Body of pancreas (tissue), 4 donors: ENCODE measurements at regions not wholly inside any gene's neighbourhood (a gene's known extent, or its start where the extent isn't known, plus 50 kb on each side); places are given as distances from the start of the nearest gene placed in this dataset.
"Not testable (repeated sequence)": the region's sequence is repeated elsewhere in the genome, so short reads cannot be mapped to it uniquely, and the experiment has no call there.

Experiments used
- ATAC-seq: fragments of 150-250 bp; one replicate; pipeline ENCODE4 v1.9.1; 2016
- DNase-seq, 4 donors: peaks; one replicate each; pipeline ENCODE4 v3.0.0-alpha.2; 2019
- H3K27ac ChIP-seq, 4 donors: fragments of 200-600 bp; sonication (generic); 1 replicate in 3 of 4; 2 replicates in 1 of 4; pipeline versions ENCODE4 v1.5.1 to v1.6.1; 2016 to 2019; ENCODE audit warnings: mild to moderate bottlenecking in 1 of 4, mixed read lengths in 1 of 4, moderate library complexity in 1 of 4
- H3K27me3 ChIP-seq, 2 donors: fragments of 200-600 bp; sonication (generic); one replicate each; pipeline ENCODE4 v1.6.0; 2016; ENCODE audit warnings: mild to moderate bottlenecking in 1 of 2
- H3K36me3 ChIP-seq, 2 donors: fragments of 200-600 bp; sonication (generic); replicated peaks in 1 of 2; 2 replicates each; pipeline ENCODE4 v1.5.1; 2016; ENCODE audit warnings: low read depth in 2 of 2; ENCODE audit not compliant: insufficient read depth in 1 of 2
- H3K4me1 ChIP-seq: fragments of 200-600 bp; sonication (generic); one replicate; pipeline ENCODE4 v1.6.0; 2016
- H3K4me3 ChIP-seq, 2 donors: fragments of 200-600 bp; sonication (generic); 1 replicate in 1 of 2; 2 replicates in 1 of 2; pipeline ENCODE4 v1.5.1; 2016 to 2019
- H3K9me3 ChIP-seq, 3 donors: fragments of 200-600 bp; sonication (generic); 1 replicate in 2 of 3; 2 replicates in 1 of 3; pipeline ENCODE4 v1.5.1; 2016
- CTCF ChIP-seq, 7 experiments: fragments of 450-650 bp in 4 of 7; fragments of 200-600 bp in 3 of 7; sonication (generic) in 3 of 7; IDR thresholded peaks; one replicate each; pipeline ENCODE4 v1.5.1; 2016 to 2019; ENCODE audit warnings: antibody characterized with exemption in 7 of 7
- POLR2A ChIP-seq, 3 donors: fragments of 450-650 bp; IDR thresholded peaks; one replicate each; pipeline ENCODE4 v1.6.1; 2016; ENCODE audit warnings: antibody characterized with exemption in 3 of 3, mild to moderate bottlenecking in 2 of 3
- WGBS, 2 donors: methylation state at CpG; one replicate each; pipeline ENCODE4 v1.1.5; 2017; 5-methylcytosine and 5-hydroxymethylcytosine counted together
- intact Hi-C: fragments of 100-400 bp; cut with DNase I; formaldehyde crosslinking; loops from one replicate; pipeline ENCODE4 v1.15.1; 2023

GRCh38 chr18:39586741-39587140 is 2021.1 kb upstream of the CELF4 start:
- TF ChIP-seq POLR2A (IDR thresholded peaks at IDR 0.05) (no peak), CTCF (IDR thresholded peaks at IDR 0.05) (no peak)
- Histone ChIP-seq H3K27me3 (no peaks in the 10 kb centered on the region), H3K27ac (no peak overlapping the region), H3K4me1 (no peaks in the 10 kb centered on the region), H3K36me3 (no peaks in the 10 kb centered on the region), H3K9me3 (no peaks in the 10 kb centered on the region), H3K4me3 (no peak overlapping the region)
- no peak for DNase-seq
- intact Hi-C loops, result no loop called here
- 55 to 58% methylated on average over 5 of the region's 5 CpGs for WGBS, 2 donors
- ATAC-seq, result no peak

GRCh38 chr18:39574897-39575296 is 2009.3 kb upstream of the CELF4 start:
- Histone ChIP-seq H3K27ac (no peak overlapping the region), H3K36me3 (no peaks in the 10 kb centered on the region), H3K9me3 (no peaks in the 10 kb centered on the region), H3K4me3 (no peak overlapping the region), H3K4me1 (no peaks in the 10 kb centered on the region), H3K27me3 (no peaks in the 10 kb centered on the region)
- WGBS, 2 donors, result 57 to 62% methylated on average over 4 of the region's 4 CpGs
- TF ChIP-seq POLR2A (IDR thresholded peaks at IDR 0.05) (no peak), CTCF (IDR thresholded peaks at IDR 0.05) (no peak)
- intact Hi-C loops, result no loop called here
- DNase-seq, result no peak
- ATAC-seq, result no peak

GRCh38 chr18:39571511-39571910 is 2005.9 kb upstream of the CELF4 start:
- peak in 6 of 7 experiments; percentile 49 to 61 (median 54) for TF ChIP-seq CTCF (IDR thresholded peaks at IDR 0.05)
- TF ChIP-seq POLR2A (IDR thresholded peaks at IDR 0.05), result no peak
- DNase-seq (peak in 2 of 4 donors; percentile 2 to 10), ATAC-seq (no peak)

GRCh38 chr18:39565551-39566230 is 2000.1 kb upstream of the CELF4 start:
- H3K27me3 ChIP-seq, ATAC-seq, H3K4me1 ChIP-seq, intact Hi-C loops, H3K9me3 ChIP-seq, H3K36me3 ChIP-seq, H3K27ac ChIP-seq, H3K4me3 ChIP-seq, DNase-seq: not testable (repeated sequence)
- WGBS, 2 donors, result 82 to 93% methylated on average over 24 to 32 of the region's 32 CpGs

More at GRCh38 chr18:39571511-39571910, 2005.9 kb upstream of the CELF4 start:
- Histone ChIP-seq H3K9me3 (no peaks in the 10 kb centered on the region), H3K27me3 (no peaks in the 10 kb centered on the region), H3K4me1 (no peaks in the 10 kb centered on the region), H3K27ac (no peak overlapping the region), H3K4me3 (no peak overlapping the region), H3K36me3 (no peaks in the 10 kb centered on the region)
- WGBS, 2 donors, result 57 to 66% methylated on average over 5 of the region's 5 CpGs
- intact Hi-C loops, result no loop called here

- Histone ChIP-seq H3K27ac (no peak overlapping the region), H3K36me3 (no peaks in the 10 kb centered on the region), H3K9me3 (no peaks in the 10 kb centered on the region), H3K4me3 (no peak overlapping the region), H3K4me1 (no peaks in the 10 kb centered on the region), H3K27me3 (no peaks in the 10 kb centered on the region)
- no peak for DNase-seq
- intact Hi-C loops, result no loop called here
- no peak for ATAC-seq
- WGBS, 2 donors, result 92 to 97% methylated on average over 4 of the region's 4 CpGs
- no peak for TF ChIP-seq POLR2A (IDR thresholded peaks at IDR 0.05)
- TF ChIP-seq CTCF (IDR thresholded peaks at IDR 0.05), result no peak
Measured at GRCh38 chr18:39564716-39565115, 1999.1 kb upstream of the CELF4 start.
